ENCODE measurements at regions not wholly inside any gene's neighbourhood (a gene's known extent, or its start where the extent isn't known, plus 50 kb on each side); places are given as distances from the start of the nearest gene placed in this dataset.

- WGBS: 94% methylated on average over 4 of the region's 4 CpGs
- no peak overlapping the region for H3K27ac ChIP-seq
- H3K4me1 ChIP-seq (replicated peaks): no peaks in the 10 kb centered on the region
- no peaks in the 10 kb centered on the region for H3K27me3 ChIP-seq (replicated peaks; ENCODE audit: insufficient read depth)
- intact Hi-C loops (cut with DNase I): no loop called here
- no peak for DNase-seq (ENCODE audit: low spot score)
- TF ChIP-seq POLR2A (IDR thresholded peaks at IDR 0.05) (no peak), POLR2AphosphoS5 (IDR thresholded peaks at IDR 0.05) (no peak), CTCF (IDR thresholded peaks at IDR 0.05) (no peak)
- no peaks in the 10 kb centered on the region for H3K36me3 ChIP-seq
- H3K4me3 ChIP-seq: no peak overlapping the region
- H3K9me3 ChIP-seq: no peaks in the 10 kb centered on the region
These were observed 330.8 kb downstream of the CYP26B1 start for GRCh38 chr2:71816815-71817214.

- H3K27ac ChIP-seq: no peak overlapping the region
- 94% methylated on average over 5 of the region's 5 CpGs for WGBS
- TF ChIP-seq CTCF (IDR thresholded peaks at IDR 0.05) (no peak), POLR2A (IDR thresholded peaks at IDR 0.05) (no peak), POLR2AphosphoS5 (IDR thresholded peaks at IDR 0.05) (no peak)
- DNase-seq (ENCODE audit: low spot score): no peak
- no peaks in the 10 kb centered on the region for H3K4me1 ChIP-seq (replicated peaks)
- no peaks in the 10 kb centered on the region for H3K36me3 ChIP-seq
- no peaks in the 10 kb centered on the region for H3K27me3 ChIP-seq (replicated peaks; ENCODE audit: insufficient read depth)
- intact Hi-C loops (cut with DNase I): no loop called here
- H3K9me3 ChIP-seq: no peaks in the 10 kb centered on the region
- H3K4me3 ChIP-seq: no peak overlapping the region
These were observed 331.8 kb downstream of the CYP26B1 start for GRCh38 chr2:71815701-71816474.

GRCh38 chr2:71814885-71815284 is 332.8 kb downstream of the CYP26B1 start:
- TF ChIP-seq CTCF (IDR thresholded peaks at IDR 0.05): no peak
- TF ChIP-seq POLR2A (IDR thresholded peaks at IDR 0.05): no peak
- TF ChIP-seq POLR2AphosphoS5 (IDR thresholded peaks at IDR 0.05): no peak
- intact Hi-C loops (cut with DNase I): no loop called here
- H3K36me3 ChIP-seq: no peaks in the 10 kb centered on the region
- H3K9me3 ChIP-seq: no peaks in the 10 kb centered on the region
- no peak overlapping the region for H3K4me3 ChIP-seq
- no peaks in the 10 kb centered on the region for H3K4me1 ChIP-seq (replicated peaks)
- WGBS: 92% methylated on average over 2 of the region's 2 CpGs
- no peaks in the 10 kb centered on the region for H3K27me3 ChIP-seq (replicated peaks; ENCODE audit: insufficient read depth)
- no peak overlapping the region for H3K27ac ChIP-seq
- DNase-seq (ENCODE audit: low spot score): no peak

- DNase-seq (ENCODE audit: low spot score): no peak
- Histone ChIP-seq H3K9me3 (no peaks in the 10 kb centered on the region), H3K36me3 (no peaks in the 10 kb centered on the region), H3K4me3 (no peak overlapping the region), H3K27me3 (replicated peaks; ENCODE audit: insufficient read depth) (no peaks in the 10 kb centered on the region), H3K4me1 (replicated peaks) (no peaks in the 10 kb centered on the region), H3K27ac (no peak overlapping the region)
- intact Hi-C loops (cut with DNase I): no loop called here
- 62% methylated on average over 4 of the region's 4 CpGs for WGBS
- TF ChIP-seq POLR2AphosphoS5 (IDR thresholded peaks at IDR 0.05): no peak
- TF ChIP-seq POLR2A (IDR thresholded peaks at IDR 0.05): no peak
- TF ChIP-seq CTCF (IDR thresholded peaks at IDR 0.05): no peak
These were observed 333.7 kb downstream of the CYP26B1 start for GRCh38 chr2:71813807-71814470.

- DNase-seq (ENCODE audit: low spot score): no peak
- no peaks in the 10 kb centered on the region for H3K4me1 ChIP-seq (replicated peaks)
- H3K4me3 ChIP-seq: no peak overlapping the region
- no peak overlapping the region for H3K27ac ChIP-seq
- intact Hi-C loops (cut with DNase I): no loop called here
- H3K36me3 ChIP-seq: no peaks in the 10 kb centered on the region
- H3K27me3 ChIP-seq (replicated peaks; ENCODE audit: insufficient read depth): no peaks in the 10 kb centered on the region
- WGBS: 92% methylated on average over 4 of the region's 4 CpGs
- H3K9me3 ChIP-seq: no peaks in the 10 kb centered on the region
- TF ChIP-seq POLR2AphosphoS5 (IDR thresholded peaks at IDR 0.05): no peak
These were observed 334.3 kb downstream of the CYP26B1 start for GRCh38 chr2:71813315-71813714.

Data from prostate gland (tissue), 2 donors.